Brain microvascular endothelial cell (primary cell): ENCODE measurements at regions not wholly inside any gene's neighbourhood (a gene's known extent, or its start where the extent isn't known, plus 50 kb on each side); places are given as distances from the start of the nearest gene placed in this dataset.

Experiments
- DNase-seq: peaks from one replicate; pipeline ENCODE4 v3.0.0-alpha.2; 2020
- H3K27ac ChIP-seq: fragments of 250-450 bp; sonication (Bioruptor Pico); 2 replicates; pipeline ENCODE4 v1.5.1; 2020; ENCODE audit warnings: mild to moderate bottlenecking, moderate library complexity
- H3K27me3 ChIP-seq: fragments of 250-450 bp; sonication (Bioruptor Pico); replicated peaks from 2 replicates; pipeline ENCODE4 v1.5.1; 2020; ENCODE audit warnings: mild to moderate bottlenecking
- H3K36me3 ChIP-seq: fragments of 250-450 bp; sonication (Bioruptor Pico); replicated peaks from 2 replicates; pipeline ENCODE4 v1.5.1; 2020; ENCODE audit warnings: mild to moderate bottlenecking
- H3K4me3 ChIP-seq: 2 replicates; pipeline ENCODE4 v1.5.1; 2011; ENCODE audit warnings: low read depth, mild to moderate bottlenecking, control low read depth, low read length, moderate library complexity
- CTCF ChIP-seq: IDR thresholded peaks from 2 replicates; pipeline ENCODE4 v1.5.1; 2011; ENCODE audit warnings: low read depth, mild to moderate bottlenecking, moderate library complexity, low read length, control low read depth, inconsistent platforms; ENCODE audit errors: missing control alignments
- in situ Hi-C: cut with HindIII; loops from 2 replicates; pipeline ENCODE4 v1.10.0; 2017; ENCODE audit warnings: low sequenced_read_pairs, low pct_ligation_motif_present

GRCh38 chr5:113789769-113790168 is 276.3 kb downstream of the YTHDC2 start:
- in situ Hi-C loops: no loop called here
- Histone ChIP-seq H3K27ac (no peak overlapping the region), H3K36me3 (no peaks in the 10 kb centered on the region), H3K27me3 (no peaks in the 10 kb centered on the region), H3K4me3 (no peak overlapping the region)
- DNase-seq: no peak
- TF ChIP-seq CTCF: no peak

GRCh38 chr5:113792806-113793205 is 279.3 kb downstream of the YTHDC2 start:
- no peak for DNase-seq
- Histone ChIP-seq H3K4me3 (no peak overlapping the region), H3K27ac (no peak overlapping the region), H3K27me3 (no peaks in the 10 kb centered on the region), H3K36me3 (no peaks in the 10 kb centered on the region)
- in situ Hi-C loops: no loop called here
- no peak for TF ChIP-seq CTCF

GRCh38 chr5:113794981-113795380 is 281.5 kb downstream of the YTHDC2 start:
- in situ Hi-C loops: no loop called here
- DNase-seq: no peak
- Histone ChIP-seq H3K27ac (no peak overlapping the region), H3K4me3 (no peak overlapping the region), H3K36me3 (no peaks in the 10 kb centered on the region), H3K27me3 (no peaks in the 10 kb centered on the region)
- TF ChIP-seq CTCF: no peak

DNA sequence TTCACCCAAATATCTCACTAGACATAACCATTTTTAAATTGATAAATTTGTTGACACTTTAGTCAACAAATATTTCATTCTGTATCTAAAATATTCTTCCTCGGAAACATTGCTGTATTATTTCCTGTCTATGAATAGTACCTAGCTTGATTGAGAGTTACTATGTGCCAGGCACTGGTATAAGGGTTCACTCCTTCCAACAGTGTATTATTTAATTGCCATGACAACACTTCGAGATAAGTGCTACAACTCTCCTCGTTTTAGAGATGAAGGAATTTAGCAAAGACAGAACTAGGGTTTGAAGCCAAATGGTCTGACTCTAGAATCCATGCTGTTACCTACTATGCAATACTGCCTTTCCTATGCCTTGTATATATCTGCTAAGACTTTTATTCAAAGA is 287.2 kb downstream of the YTHDC2 start:
- in situ Hi-C loops: no loop called here
- no peak for DNase-seq
- TF ChIP-seq CTCF: no peak
- Histone ChIP-seq H3K27ac (no peak overlapping the region), H3K36me3 (no peaks in the 10 kb centered on the region), H3K27me3 (no peaks in the 10 kb centered on the region), H3K4me3 (no peak overlapping the region)

- in situ Hi-C loops: no loop called here
- Histone ChIP-seq H3K36me3 (no peaks in the 10 kb centered on the region), H3K27ac (no peak overlapping the region), H3K4me3 (no peak overlapping the region), H3K27me3 (no peaks in the 10 kb centered on the region)
- no peak for DNase-seq
- TF ChIP-seq CTCF: no peak
Observed at GRCh38 chr5:113804264-113804663, 290.8 kb downstream of the YTHDC2 start.

DNA sequence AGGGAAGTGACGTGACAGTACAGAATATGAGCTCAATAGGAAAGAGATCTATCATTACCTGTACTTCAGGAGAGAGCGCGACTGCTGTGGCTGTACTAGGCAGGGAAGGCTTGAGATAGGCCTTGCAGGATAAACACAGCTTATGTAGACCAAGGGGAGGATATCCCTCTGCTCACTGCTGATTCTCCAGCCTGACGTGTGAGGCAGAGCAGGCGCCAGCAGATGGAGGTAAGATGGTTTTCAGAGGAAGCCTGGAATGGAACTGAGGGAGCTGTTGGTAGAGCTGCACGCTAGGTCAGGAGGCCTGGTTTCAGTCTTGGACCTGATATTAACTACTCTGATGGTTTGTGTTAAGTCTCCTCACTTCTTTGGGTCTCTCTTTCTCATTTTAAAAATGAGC is 291.4 kb downstream of the YTHDC2 start:
- no peak for TF ChIP-seq CTCF
- DNase-seq: no peak
- H3K27ac ChIP-seq: no peak overlapping the region
- H3K4me3 ChIP-seq: no peak overlapping the region
- no peaks in the 10 kb centered on the region for H3K36me3 ChIP-seq
- no peaks in the 10 kb centered on the region for H3K27me3 ChIP-seq
- in situ Hi-C loops: no loop called here
